WTC11 (cell line): ENCODE measurements at regions not wholly inside any gene's neighbourhood (a gene's known extent, or its start where the extent isn't known, plus 50 kb on each side); places are given as distances from the start of the nearest gene placed in this dataset.

ENCODE experiments used
- ATF3 ChIP-seq: sonication (generic); formaldehyde crosslinking; conservative IDR thresholded peaks from 2 replicates; pipeline ENCODE4 v1.8.1; 2022; ENCODE audit warnings: mild to moderate bottlenecking, missing genetic modification reagents
- CREM ChIP-seq: sonication (generic); formaldehyde crosslinking; IDR thresholded peaks from 2 replicates; pipeline ENCODE4 v1.8.1; 2022; ENCODE audit warnings: mild to moderate bottlenecking, missing genetic modification reagents, moderate library complexity
- FOXJ3 ChIP-seq: sonication (generic); formaldehyde crosslinking; IDR thresholded peaks from 2 replicates; pipeline ENCODE4 v1.9.0; 2021; ENCODE audit warnings: missing genetic modification reagents, mild to moderate bottlenecking, borderline replicate concordance
- NFYB ChIP-seq: sonication (generic); formaldehyde crosslinking; conservative IDR thresholded peaks from 2 replicates; pipeline ENCODE4 v1.8.0; 2022; ENCODE audit warnings: low read depth, missing genetic modification reagents
- ZNF121 ChIP-seq: sonication (generic); formaldehyde crosslinking; IDR thresholded peaks from 2 replicates; pipeline ENCODE4 v1.8.0; 2023; ENCODE audit warnings: missing genetic modification reagents
- ZNF138 ChIP-seq: sonication (generic); formaldehyde crosslinking; conservative IDR thresholded peaks from 2 replicates; pipeline ENCODE4 v1.8.1; 2022; ENCODE audit warnings: mild to moderate bottlenecking, moderate library complexity, missing genetic modification reagents
- TF ChIP-seq, protein P1 (sequence below): sonication (generic); formaldehyde crosslinking; IDR thresholded peaks from 2 replicates; pipeline ENCODE4 v1.8.0; 2022; ENCODE audit warnings: mild to moderate bottlenecking, missing genetic modification reagents
- TF ChIP-seq, protein P2 (sequence below): fragments of 200-600 bp; IDR thresholded peaks from 2 replicates; pipeline ENCODE4 v1.8.0; 2022; ENCODE audit warnings: antibody characterized with exemption
- TF ChIP-seq, protein P3 (sequence below): sonication (generic); formaldehyde crosslinking; IDR thresholded peaks from 2 replicates; pipeline ENCODE4 v1.8.0; 2022; ENCODE audit warnings: missing genetic modification reagents

- TF ChIP-seq FOXJ3 (CRISPR knock-in tag) (no peak), NFYB (CRISPR knock-in tag) (no peak), ATF3 (CRISPR knock-in tag) (no peak), ZNF121 (CRISPR knock-in tag) (no peak), ZNF138 (CRISPR knock-in tag) (no peak), CREM (CRISPR knock-in tag) (no peak)
- TF ChIP-seq, protein P1, sequence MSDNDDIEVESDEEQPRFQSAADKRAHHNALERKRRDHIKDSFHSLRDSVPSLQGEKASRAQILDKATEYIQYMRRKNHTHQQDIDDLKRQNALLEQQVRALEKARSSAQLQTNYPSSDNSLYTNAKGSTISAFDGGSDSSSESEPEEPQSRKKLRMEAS (CRISPR knock-in tag) = no peak
- TF ChIP-seq, protein P2, sequence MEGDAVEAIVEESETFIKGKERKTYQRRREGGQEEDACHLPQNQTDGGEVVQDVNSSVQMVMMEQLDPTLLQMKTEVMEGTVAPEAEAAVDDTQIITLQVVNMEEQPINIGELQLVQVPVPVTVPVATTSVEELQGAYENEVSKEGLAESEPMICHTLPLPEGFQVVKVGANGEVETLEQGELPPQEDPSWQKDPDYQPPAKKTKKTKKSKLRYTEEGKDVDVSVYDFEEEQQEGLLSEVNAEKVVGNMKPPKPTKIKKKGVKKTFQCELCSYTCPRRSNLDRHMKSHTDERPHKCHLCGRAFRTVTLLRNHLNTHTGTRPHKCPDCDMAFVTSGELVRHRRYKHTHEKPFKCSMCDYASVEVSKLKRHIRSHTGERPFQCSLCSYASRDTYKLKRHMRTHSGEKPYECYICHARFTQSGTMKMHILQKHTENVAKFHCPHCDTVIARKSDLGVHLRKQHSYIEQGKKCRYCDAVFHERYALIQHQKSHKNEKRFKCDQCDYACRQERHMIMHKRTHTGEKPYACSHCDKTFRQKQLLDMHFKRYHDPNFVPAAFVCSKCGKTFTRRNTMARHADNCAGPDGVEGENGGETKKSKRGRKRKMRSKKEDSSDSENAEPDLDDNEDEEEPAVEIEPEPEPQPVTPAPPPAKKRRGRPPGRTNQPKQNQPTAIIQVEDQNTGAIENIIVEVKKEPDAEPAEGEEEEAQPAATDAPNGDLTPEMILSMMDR = no peak
- TF ChIP-seq, protein P3, sequence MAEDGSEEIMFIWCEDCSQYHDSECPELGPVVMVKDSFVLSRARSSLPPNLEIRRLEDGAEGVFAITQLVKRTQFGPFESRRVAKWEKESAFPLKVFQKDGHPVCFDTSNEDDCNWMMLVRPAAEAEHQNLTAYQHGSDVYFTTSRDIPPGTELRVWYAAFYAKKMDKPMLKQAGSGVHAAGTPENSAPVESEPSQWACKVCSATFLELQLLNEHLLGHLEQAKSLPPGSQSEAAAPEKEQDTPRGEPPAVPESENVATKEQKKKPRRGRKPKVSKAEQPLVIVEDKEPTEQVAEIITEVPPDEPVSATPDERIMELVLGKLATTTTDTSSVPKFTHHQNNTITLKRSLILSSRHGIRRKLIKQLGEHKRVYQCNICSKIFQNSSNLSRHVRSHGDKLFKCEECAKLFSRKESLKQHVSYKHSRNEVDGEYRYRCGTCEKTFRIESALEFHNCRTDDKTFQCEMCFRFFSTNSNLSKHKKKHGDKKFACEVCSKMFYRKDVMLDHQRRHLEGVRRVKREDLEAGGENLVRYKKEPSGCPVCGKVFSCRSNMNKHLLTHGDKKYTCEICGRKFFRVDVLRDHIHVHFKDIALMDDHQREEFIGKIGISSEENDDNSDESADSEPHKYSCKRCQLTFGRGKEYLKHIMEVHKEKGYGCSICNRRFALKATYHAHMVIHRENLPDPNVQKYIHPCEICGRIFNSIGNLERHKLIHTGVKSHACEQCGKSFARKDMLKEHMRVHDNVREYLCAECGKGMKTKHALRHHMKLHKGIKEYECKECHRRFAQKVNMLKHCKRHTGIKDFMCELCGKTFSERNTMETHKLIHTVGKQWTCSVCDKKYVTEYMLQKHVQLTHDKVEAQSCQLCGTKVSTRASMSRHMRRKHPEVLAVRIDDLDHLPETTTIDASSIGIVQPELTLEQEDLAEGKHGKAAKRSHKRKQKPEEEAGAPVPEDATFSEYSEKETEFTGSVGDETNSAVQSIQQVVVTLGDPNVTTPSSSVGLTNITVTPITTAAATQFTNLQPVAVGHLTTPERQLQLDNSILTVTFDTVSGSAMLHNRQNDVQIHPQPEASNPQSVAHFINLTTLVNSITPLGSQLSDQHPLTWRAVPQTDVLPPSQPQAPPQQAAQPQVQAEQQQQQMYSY = no peak
Observed at GRCh38 chr11:8794126-8794525, 111.5 kb downstream of the RPL27A start.
